GM19438 (cell line): ENCODE measurements at regions not wholly inside any gene's neighbourhood (a gene's known extent, or its start where the extent isn't known, plus 50 kb on each side); places are given as distances from the start of the nearest gene placed in this dataset.

Experiments used
- ATAC-seq: cut with Tn5 transposase; IDR thresholded peaks from one replicate; pipeline ENCODE4 v1.9.1; 2021; ENCODE audit warnings: low read depth; ENCODE audit not compliant: unreplicated experiment

- no peak for ATAC-seq
Measured at GRCh38 chr4:4607336-4608213, 65.7 kb upstream of the STX18 start.

GRCh38 chr4:4606321-4606720 is 64.5 kb upstream of the STX18 start:
- no peak for ATAC-seq

- ATAC-seq: no peak
Measured at GRCh38 chr4:4605849-4606248, 64.0 kb upstream of the STX18 start.

GRCh38 chr4:4603592-4603991 is 61.7 kb upstream of the STX18 start:
- ATAC-seq: no peak

GRCh38 chr4:4603067-4603466 is 61.2 kb upstream of the STX18 start:
- no peak for ATAC-seq

- no peak for ATAC-seq
Measured at GRCh38 chr4:4602468-4602867, 60.6 kb upstream of the STX18 start.

- ATAC-seq: no peak
Measured at GRCh38 chr4:4601803-4602369, 60.0 kb upstream of the STX18 start.

GRCh38 chr4:4599481-4600275 is 57.8 kb upstream of the STX18 start:
- no peak for ATAC-seq

- ATAC-seq: no peak
Measured at GRCh38 chr4:4598851-4599411, 57.1 kb upstream of the STX18 start.

GRCh38 chr4:4596720-4597119 is 54.9 kb upstream of the STX18 start:
- no peak for ATAC-seq

- no peak for ATAC-seq
Measured at GRCh38 chr4:4595252-4595651, 53.4 kb upstream of the STX18 start.

- ATAC-seq: no peak
Measured at GRCh38 chr4:4594285-4594920, 52.6 kb upstream of the STX18 start.

GRCh38 chr4:4593596-4594284 is 51.9 kb upstream of the STX18 start:
- ATAC-seq: no peak

GRCh38 chr4:4592414-4592813 is 50.6 kb upstream of the STX18 start:
- ATAC-seq: no peak
